ENCODE measurements at regions not wholly inside any gene's neighbourhood (a gene's known extent, or its start where the extent isn't known, plus 50 kb on each side); places are given as distances from the start of the nearest gene placed in this dataset.

DNA sequence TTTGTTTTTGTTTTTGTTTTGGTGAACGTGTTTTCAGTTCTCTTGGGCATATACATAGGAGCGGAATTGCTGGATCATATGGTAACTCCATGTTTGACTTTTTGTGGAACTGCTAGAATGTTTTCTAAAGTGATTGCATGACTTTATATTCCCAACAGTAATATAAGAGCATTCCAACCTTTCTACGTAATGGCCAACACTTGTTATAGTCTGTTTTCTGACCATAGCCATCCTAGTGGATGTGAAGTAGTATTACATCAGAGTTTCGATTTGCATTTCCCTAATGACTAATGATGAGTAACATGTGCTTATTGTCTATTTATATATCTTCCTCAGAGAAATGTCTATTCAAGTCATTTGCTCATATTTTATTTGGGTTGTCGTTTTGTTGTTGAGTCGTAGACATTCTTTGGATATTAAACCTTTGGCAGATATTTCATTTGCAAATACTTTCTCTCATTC lies 268.7 kb downstream of the AEBP2 start:
- Histone ChIP-seq H3K9me3 (ENCODE audit: control insufficient read depth, low read length) (no peaks in the 10 kb centered on the region), H3K27me3 (ENCODE audit: control insufficient read depth, insufficient read depth, low read length, poor library complexity, severe bottlenecking) (no peaks in the 10 kb centered on the region), H3K4me3 (ENCODE audit: insufficient read depth, low read depth, low read length) (no peak overlapping the region), H3K4me1 (ENCODE audit: control insufficient read depth, insufficient read depth, low read length) (no peaks in the 10 kb centered on the region), H3K27ac (ENCODE audit: insufficient read depth, low read depth, low read length, poor library complexity, severe bottlenecking) (no peak overlapping the region), H3K36me3 (ENCODE audit: control insufficient read depth, insufficient read depth, low read length) (no peaks in the 10 kb centered on the region)
- 84 to 86% methylated on average over 3 to 6 of the region's 6 CpGs for WGBS, 2 experiments

DNA sequence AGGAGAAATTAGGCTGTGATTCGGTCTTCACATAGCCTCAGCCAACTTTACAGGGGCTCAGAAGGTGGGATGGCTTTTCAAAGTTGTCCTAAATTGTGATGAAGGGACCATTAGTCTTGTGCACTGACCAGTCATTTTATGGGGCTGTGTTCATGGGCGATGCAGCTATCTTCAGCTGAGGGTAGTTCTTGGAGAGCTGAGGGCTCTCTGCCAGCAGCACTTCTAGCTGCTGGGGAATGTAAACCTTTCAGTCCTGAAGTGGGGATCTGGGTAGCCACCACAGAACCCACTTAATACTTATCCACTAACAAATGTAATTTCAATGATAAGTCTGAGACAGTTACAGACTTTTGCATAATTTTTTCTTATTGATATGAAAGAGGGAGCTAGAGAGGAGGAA lies 270.6 kb downstream of the AEBP2 start:
- Histone ChIP-seq H3K4me1 (ENCODE audit: control insufficient read depth, insufficient read depth, low read length) (no peaks in the 10 kb centered on the region), H3K9me3 (ENCODE audit: control insufficient read depth, low read length) (no peaks in the 10 kb centered on the region), H3K4me3 (ENCODE audit: insufficient read depth, low read depth, low read length) (no peak overlapping the region), H3K36me3 (ENCODE audit: control insufficient read depth, insufficient read depth, low read length) (no peaks in the 10 kb centered on the region), H3K27me3 (ENCODE audit: control insufficient read depth, insufficient read depth, low read length, poor library complexity, severe bottlenecking) (no peaks in the 10 kb centered on the region), H3K27ac (ENCODE audit: insufficient read depth, low read depth, low read length, poor library complexity, severe bottlenecking) (no peak overlapping the region)
- WGBS, 2 experiments: 63 to 69% methylated on average over 2 of the region's 2 CpGs

DNA sequence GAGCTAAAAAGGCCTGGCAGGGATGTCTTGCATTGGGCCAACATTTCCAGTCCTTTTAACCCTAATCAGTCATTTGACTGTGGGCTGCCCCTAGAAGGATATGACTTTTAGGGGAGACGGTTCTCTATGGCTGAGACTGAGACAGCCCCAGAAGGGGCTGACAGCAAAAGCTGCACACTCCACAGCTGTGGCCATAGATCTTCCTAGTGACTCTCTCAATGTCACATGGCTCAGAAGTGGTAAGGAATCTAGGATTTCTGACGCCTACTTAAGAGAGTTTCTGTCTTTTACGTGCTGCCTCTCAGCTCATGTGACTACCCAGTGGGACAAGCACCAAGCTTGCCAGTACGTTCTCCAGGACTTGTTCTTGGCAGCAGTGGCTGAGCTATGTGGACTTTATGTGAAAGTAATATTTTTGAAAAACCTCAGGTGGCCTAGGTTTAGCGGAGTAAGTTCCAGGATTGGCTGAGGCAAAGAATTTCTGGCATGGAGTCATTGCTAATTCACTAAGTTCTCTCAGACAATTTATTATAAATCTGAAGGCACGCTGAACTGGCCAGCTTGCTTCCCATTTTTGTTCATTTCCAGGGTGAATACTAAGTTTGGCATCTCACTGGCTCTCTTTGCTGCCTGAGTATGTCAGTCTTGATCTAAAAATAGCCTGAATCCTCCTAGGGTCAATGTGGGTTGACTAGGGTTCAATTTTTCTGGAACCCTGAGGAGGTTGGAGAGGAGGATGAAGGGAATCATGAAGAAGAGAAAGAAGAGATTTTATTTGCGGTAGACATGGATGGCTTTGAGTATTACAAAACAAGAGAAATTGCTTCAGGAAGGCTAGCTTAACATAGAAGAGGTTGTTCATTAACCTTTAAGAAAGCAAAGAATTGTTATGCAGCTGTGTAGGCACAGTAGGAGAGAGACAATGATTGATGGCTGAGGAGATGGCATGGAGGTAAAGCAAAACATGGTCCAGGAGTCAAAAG lies 271.8 kb downstream of the AEBP2 start:
- Histone ChIP-seq H3K4me1 (ENCODE audit: control insufficient read depth, insufficient read depth, low read length) (no peaks in the 10 kb centered on the region), H3K27ac (ENCODE audit: insufficient read depth, low read depth, low read length, poor library complexity, severe bottlenecking) (no peak overlapping the region), H3K27me3 (ENCODE audit: control insufficient read depth, insufficient read depth, low read length, poor library complexity, severe bottlenecking) (no peaks in the 10 kb centered on the region), H3K4me3 (ENCODE audit: insufficient read depth, low read depth, low read length) (no peak overlapping the region), H3K9me3 (ENCODE audit: control insufficient read depth, low read length) (no peaks in the 10 kb centered on the region), H3K36me3 (ENCODE audit: control insufficient read depth, insufficient read depth, low read length) (no peaks in the 10 kb centered on the region)
- 78 to 79% methylated on average over 7 of the region's 7 CpGs for WGBS, 2 experiments

DNA sequence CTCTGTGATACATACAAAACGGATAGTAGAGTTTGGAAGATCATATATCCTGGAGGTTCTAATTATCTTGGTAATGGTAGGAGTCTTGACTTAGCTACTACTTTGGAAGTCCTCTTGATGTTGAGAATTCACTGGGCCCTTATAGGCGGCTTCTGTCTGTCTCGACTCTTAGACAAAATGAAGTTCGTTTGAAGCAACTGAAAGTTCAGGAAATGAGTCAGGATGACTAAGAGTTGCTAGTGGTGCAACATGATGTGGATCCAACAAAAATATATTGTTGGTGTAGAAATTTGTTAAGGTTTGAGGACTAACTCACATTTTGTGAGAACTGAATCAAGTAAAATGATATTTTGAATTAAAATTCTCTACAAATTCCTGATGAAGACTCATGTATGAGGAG lies 272.7 kb downstream of the AEBP2 start:
- no peaks in the 10 kb centered on the region for H3K36me3 ChIP-seq (ENCODE audit: control insufficient read depth, insufficient read depth, low read length)
- no peaks in the 10 kb centered on the region for H3K27me3 ChIP-seq (ENCODE audit: control insufficient read depth, insufficient read depth, low read length, poor library complexity, severe bottlenecking)
- H3K9me3 ChIP-seq (ENCODE audit: control insufficient read depth, low read length): no peaks in the 10 kb centered on the region
- H3K27ac ChIP-seq (ENCODE audit: insufficient read depth, low read depth, low read length, poor library complexity, severe bottlenecking): no peak overlapping the region
- no peaks in the 10 kb centered on the region for H3K4me1 ChIP-seq (ENCODE audit: control insufficient read depth, insufficient read depth, low read length)
- WGBS, 2 experiments: 92 to 94% methylated on average over 4 of the region's 4 CpGs
- no peak overlapping the region for H3K4me3 ChIP-seq (ENCODE audit: insufficient read depth, low read depth, low read length)

DNA sequence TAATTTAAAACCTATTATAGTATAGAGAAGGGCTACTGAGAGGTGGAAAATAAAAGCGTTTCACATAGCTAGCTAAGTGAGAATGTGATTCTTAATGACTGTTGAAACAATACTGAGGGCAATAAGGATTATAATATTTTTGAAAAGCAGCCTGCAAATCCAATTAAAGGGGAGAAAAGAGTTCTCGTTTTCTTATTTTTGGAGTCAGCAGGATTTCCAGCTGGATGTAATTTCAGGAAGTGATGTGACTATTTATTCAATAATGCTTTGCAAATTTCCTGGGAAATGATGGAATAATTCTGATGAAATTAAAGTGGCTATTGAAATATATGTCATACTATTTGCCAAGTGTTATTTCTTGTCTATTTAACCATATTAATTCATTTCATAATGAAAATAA lies 279.1 kb downstream of the AEBP2 start:
- H3K27ac ChIP-seq (ENCODE audit: insufficient read depth, low read depth, low read length, poor library complexity, severe bottlenecking): no peak overlapping the region
- no peaks in the 10 kb centered on the region for H3K27me3 ChIP-seq (ENCODE audit: control insufficient read depth, insufficient read depth, low read length, poor library complexity, severe bottlenecking)
- H3K9me3 ChIP-seq (ENCODE audit: control insufficient read depth, low read length): no peaks in the 10 kb centered on the region
- WGBS, 2 experiments: 83 to 89% methylated on average over 2 of the region's 2 CpGs
- no peak overlapping the region for H3K4me3 ChIP-seq (ENCODE audit: insufficient read depth, low read depth, low read length)
- no peaks in the 10 kb centered on the region for H3K4me1 ChIP-seq (ENCODE audit: control insufficient read depth, insufficient read depth, low read length)
- no peaks in the 10 kb centered on the region for H3K36me3 ChIP-seq (ENCODE audit: control insufficient read depth, insufficient read depth, low read length)

DNA sequence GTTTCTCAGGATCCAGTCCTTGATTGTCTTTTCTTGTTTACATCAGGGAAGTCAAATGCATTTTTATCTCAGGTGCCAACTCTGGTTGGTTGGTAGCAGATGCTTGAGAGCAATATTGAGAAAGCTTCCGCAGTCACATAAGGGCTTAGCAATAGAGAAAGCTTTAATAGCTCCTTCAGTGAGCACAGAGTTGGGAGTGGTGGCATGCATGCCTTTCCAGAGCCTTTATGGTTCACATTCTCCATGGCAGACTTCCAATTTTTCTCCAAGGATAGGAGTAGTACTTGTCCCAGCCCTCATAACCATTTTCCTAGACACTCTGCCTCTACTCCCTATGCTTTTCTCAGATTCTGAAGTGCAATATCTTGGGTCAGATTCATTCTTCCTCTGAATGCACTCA lies 280.4 kb downstream of the AEBP2 start:
- no peaks in the 10 kb centered on the region for H3K9me3 ChIP-seq (ENCODE audit: control insufficient read depth, low read length)
- WGBS, 2 experiments: 90 to 98% methylated on average over 1 of the region's 1 CpG
- no peaks in the 10 kb centered on the region for H3K36me3 ChIP-seq (ENCODE audit: control insufficient read depth, insufficient read depth, low read length)
- H3K27me3 ChIP-seq (ENCODE audit: control insufficient read depth, insufficient read depth, low read length, poor library complexity, severe bottlenecking): no peaks in the 10 kb centered on the region
- H3K4me3 ChIP-seq (ENCODE audit: insufficient read depth, low read depth, low read length): no peak overlapping the region
- H3K27ac ChIP-seq (ENCODE audit: insufficient read depth, low read depth, low read length, poor library complexity, severe bottlenecking): no peak overlapping the region
- H3K4me1 ChIP-seq (ENCODE audit: control insufficient read depth, insufficient read depth, low read length): no peaks in the 10 kb centered on the region

DNA sequence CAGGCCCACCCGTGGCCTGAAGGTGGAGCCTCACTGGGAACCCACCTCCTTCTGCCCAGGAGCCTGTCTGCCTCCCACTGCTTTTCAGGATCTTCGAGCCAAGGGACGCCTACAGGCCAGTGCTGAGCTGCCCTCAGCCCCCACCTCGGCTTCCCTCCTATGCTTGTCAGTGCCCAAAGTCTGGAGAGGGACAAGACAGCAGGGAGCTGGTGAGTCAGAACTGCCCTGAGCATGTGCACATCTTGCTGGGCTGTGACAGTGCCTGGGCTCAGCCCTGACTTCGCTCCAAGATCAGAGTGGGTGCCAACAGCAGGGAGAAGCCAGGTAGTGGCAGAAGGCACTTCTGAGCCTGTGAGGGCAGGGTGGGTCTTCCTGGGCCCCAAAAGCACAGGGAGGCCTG lies 286.8 kb downstream of the AEBP2 start:
- Histone ChIP-seq H3K9me3 (ENCODE audit: control insufficient read depth, low read length) (no peaks in the 10 kb centered on the region), H3K36me3 (ENCODE audit: control insufficient read depth, insufficient read depth, low read length) (no peaks in the 10 kb centered on the region), H3K4me3 (ENCODE audit: insufficient read depth, low read depth, low read length) (no peak overlapping the region), H3K4me1 (ENCODE audit: control insufficient read depth, insufficient read depth, low read length) (no peaks in the 10 kb centered on the region), H3K27me3 (ENCODE audit: control insufficient read depth, insufficient read depth, low read length, poor library complexity, severe bottlenecking) (no peaks in the 10 kb centered on the region), H3K27ac (ENCODE audit: insufficient read depth, low read depth, low read length, poor library complexity, severe bottlenecking) (no peak overlapping the region)
- WGBS, 2 experiments: 95 to 98% methylated on average over 5 of the region's 5 CpGs

DNA sequence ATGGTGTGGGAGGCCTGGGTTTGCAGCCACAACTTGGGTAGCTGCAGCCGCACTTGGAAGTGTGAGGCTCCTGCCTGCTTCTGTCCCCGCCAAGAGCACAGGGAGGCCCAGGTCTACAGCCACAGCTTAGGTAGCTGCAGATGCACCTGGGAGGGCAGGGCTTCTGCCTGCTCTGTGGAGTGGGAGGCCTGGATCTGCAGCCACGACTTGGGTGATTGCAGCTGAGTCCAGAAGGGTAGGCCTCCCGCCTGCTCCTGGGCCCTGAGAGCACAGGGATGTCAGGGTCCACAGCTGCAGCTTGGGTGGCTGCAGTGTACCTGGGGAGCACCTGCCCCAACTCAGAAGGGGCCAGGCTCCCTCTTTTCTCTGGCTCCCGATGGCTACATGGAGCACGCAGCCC lies 287.3 kb downstream of the AEBP2 start:
- Histone ChIP-seq H3K4me1 (ENCODE audit: control insufficient read depth, insufficient read depth, low read length) (no peaks in the 10 kb centered on the region), H3K27me3 (ENCODE audit: control insufficient read depth, insufficient read depth, low read length, poor library complexity, severe bottlenecking) (no peaks in the 10 kb centered on the region), H3K36me3 (ENCODE audit: control insufficient read depth, insufficient read depth, low read length) (no peaks in the 10 kb centered on the region), H3K27ac (ENCODE audit: insufficient read depth, low read depth, low read length, poor library complexity, severe bottlenecking) (no peak overlapping the region), H3K4me3 (ENCODE audit: insufficient read depth, low read depth, low read length) (no peak overlapping the region), H3K9me3 (ENCODE audit: control insufficient read depth, low read length) (no peaks in the 10 kb centered on the region)
- WGBS, 2 experiments: 92 to 94% methylated on average over 6 of the region's 6 CpGs

DNA sequence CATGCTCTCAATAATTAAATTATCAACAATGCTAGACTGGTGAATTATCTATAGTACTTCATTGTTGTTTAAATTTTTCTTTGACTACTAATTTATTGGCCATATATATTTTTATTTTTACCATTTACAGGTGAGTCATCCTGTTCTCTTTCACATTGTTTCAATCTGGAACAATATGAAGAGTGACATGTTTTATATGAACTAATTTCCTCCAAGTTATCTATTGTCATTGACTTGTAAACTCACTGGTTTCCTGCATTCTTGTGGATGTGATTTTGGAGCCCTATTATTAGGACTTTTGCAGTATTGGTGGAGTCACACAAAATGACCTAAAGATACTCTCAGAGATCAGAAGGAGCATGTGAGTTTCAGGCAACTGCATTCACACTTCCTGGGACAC lies 297.7 kb downstream of the AEBP2 start:
- Histone ChIP-seq H3K36me3 (ENCODE audit: control insufficient read depth, insufficient read depth, low read length) (no peaks in the 10 kb centered on the region), H3K4me3 (ENCODE audit: insufficient read depth, low read depth, low read length) (no peak overlapping the region), H3K4me1 (ENCODE audit: control insufficient read depth, insufficient read depth, low read length) (no peaks in the 10 kb centered on the region), H3K9me3 (ENCODE audit: control insufficient read depth, low read length) (no peaks in the 10 kb centered on the region), H3K27me3 (ENCODE audit: control insufficient read depth, insufficient read depth, low read length, poor library complexity, severe bottlenecking) (no peaks in the 10 kb centered on the region), H3K27ac (ENCODE audit: insufficient read depth, low read depth, low read length, poor library complexity, severe bottlenecking) (no peak overlapping the region)

DNA sequence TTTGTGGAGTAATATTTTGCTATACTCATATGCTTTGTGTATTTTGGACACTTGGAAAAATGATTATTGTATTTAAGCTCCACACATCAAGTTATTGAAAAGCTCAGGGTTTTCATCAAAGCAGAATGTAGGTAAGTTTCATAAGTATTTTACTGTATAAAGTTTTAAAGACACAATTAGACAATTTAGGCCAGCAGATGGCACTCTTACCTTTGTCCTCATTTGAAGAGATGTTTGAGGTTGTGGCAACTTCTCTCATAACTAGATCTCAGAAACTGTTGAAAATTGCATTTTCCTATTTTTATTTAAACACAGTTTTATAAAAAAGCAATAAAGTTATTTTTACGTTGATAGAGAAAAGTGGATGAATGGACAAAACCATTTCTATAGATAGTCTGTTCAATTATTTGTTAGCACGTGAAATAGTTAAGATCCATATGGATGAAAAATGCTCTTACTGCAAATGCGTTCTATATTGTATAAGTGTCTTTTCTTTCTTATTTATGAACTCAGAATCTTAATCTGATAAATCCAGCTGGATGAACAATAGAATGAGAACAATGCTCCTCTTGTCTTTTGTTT lies 300.0 kb downstream of the AEBP2 start:
- Histone ChIP-seq H3K27me3 (ENCODE audit: control insufficient read depth, insufficient read depth, low read length, poor library complexity, severe bottlenecking) (no peaks in the 10 kb centered on the region), H3K27ac (ENCODE audit: insufficient read depth, low read depth, low read length, poor library complexity, severe bottlenecking) (no peak overlapping the region), H3K9me3 (ENCODE audit: control insufficient read depth, low read length) (no peaks in the 10 kb centered on the region), H3K36me3 (ENCODE audit: control insufficient read depth, insufficient read depth, low read length) (no peaks in the 10 kb centered on the region), H3K4me1 (ENCODE audit: control insufficient read depth, insufficient read depth, low read length) (no peaks in the 10 kb centered on the region), H3K4me3 (ENCODE audit: insufficient read depth, low read depth, low read length) (no peak overlapping the region)
- WGBS, 2 experiments: 50 to 69% methylated on average over 1 to 3 of the region's 3 CpGs
